Keratinocyte (primary cell): ENCODE measurements at regions not wholly inside any gene's neighbourhood (a gene's known extent, or its start where the extent isn't known, plus 50 kb on each side); places are given as distances from the start of the nearest gene placed in this dataset.

ENCODE experiments used
- CTCF ChIP-seq, 3 experiments: IDR thresholded peaks in 1 of 3; conservative IDR thresholded peaks in 1 of 3; optimal IDR thresholded peaks in 1 of 3; 2 replicates in 2 of 3; 3 replicates in 1 of 3; pipeline versions ENCODE3 to v1.5.1; 2011; ENCODE audit warnings: low read length in 3 of 3, mild to moderate bottlenecking in 3 of 3, moderate library complexity in 2 of 3, control low read depth in 1 of 3, inconsistent platforms in 1 of 3; ENCODE audit not compliant: insufficient read depth in 2 of 3; ENCODE audit errors: extremely low read depth in 1 of 3
- EZH2 ChIP-seq: IDR thresholded peaks from one replicate; pipeline ENCODE4 v1.6.1; 2012; ENCODE audit warnings: inconsistent platforms, mild to moderate bottlenecking, low read length, moderate library complexity

- TF ChIP-seq CTCF (optimal IDR thresholded peaks at IDR 0.05 in 1 of 3, IDR thresholded peaks at IDR 0.05 in 1 of 3, conservative IDR thresholded peaks at IDR 0.05 in 1 of 3; ENCODE audit: extremely low read depth in 1 of 3, insufficient read depth in 2 of 3, low read length in 3 of 3): no peak
- TF ChIP-seq EZH2: no peak
Measured at GRCh38 chr18:73261243-73261642, 393.5 kb upstream of the NETO1 start.
